ENCODE measurements at regions not wholly inside any gene's neighbourhood (a gene's known extent, or its start where the extent isn't known, plus 50 kb on each side); places are given as distances from the start of the nearest gene placed in this dataset.

DNA sequence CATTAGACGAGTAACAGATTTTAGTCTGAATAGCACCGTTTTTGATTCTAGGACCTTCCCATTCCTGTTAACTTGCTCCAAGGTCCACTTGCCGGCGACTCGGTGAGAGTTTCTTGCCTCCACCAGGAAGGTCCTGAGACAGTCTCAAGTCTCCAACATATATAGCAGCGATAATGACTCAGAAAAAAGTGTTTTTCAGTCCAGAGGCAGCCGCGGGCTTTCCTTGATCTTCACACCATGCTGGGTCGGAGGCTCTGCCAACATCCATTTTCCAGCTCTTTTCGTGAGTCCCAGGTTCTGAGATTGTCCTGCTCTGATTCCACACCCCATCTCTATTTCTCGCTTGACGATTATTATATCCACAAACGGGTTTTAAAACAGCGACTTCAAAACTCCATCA lies 170.5 kb downstream of the GPX5 start:
- Histone ChIP-seq H3K4me2 (ENCODE audit: insufficient read depth, low read length) (peak overlapping the region; percentile 68), H3K27me3 (ENCODE audit: insufficient read depth, low read length) (peaks cover 18% of the 10 kb centered on the region), H3K79me2 (ENCODE audit: insufficient read depth, low read length) (no peaks in the 10 kb centered on the region), H3K36me3 (ENCODE audit: insufficient read depth, low read length) (no peaks in the 10 kb centered on the region), H3K4me3 (ENCODE audit: insufficient read depth, low read length) (peak overlapping the region; percentile 62), H4K20me1 (ENCODE audit: insufficient read depth, low read length) (no peaks in the 10 kb centered on the region), H3K9me3 (ENCODE audit: low read depth, low read length) (no peaks in the 10 kb centered on the region), H3K4me1 (ENCODE audit: insufficient read depth, low read length) (no peaks in the 10 kb centered on the region), H2AFZ (ENCODE audit: low read length) (peak overlapping the region; percentile 10), H3K27ac (ENCODE audit: low read depth, low read length) (no peak overlapping the region)
- DNase-seq (ENCODE audit: insufficient read length, low spot score, missing footprints), result no peak
- TF ChIP-seq, protein P1, sequence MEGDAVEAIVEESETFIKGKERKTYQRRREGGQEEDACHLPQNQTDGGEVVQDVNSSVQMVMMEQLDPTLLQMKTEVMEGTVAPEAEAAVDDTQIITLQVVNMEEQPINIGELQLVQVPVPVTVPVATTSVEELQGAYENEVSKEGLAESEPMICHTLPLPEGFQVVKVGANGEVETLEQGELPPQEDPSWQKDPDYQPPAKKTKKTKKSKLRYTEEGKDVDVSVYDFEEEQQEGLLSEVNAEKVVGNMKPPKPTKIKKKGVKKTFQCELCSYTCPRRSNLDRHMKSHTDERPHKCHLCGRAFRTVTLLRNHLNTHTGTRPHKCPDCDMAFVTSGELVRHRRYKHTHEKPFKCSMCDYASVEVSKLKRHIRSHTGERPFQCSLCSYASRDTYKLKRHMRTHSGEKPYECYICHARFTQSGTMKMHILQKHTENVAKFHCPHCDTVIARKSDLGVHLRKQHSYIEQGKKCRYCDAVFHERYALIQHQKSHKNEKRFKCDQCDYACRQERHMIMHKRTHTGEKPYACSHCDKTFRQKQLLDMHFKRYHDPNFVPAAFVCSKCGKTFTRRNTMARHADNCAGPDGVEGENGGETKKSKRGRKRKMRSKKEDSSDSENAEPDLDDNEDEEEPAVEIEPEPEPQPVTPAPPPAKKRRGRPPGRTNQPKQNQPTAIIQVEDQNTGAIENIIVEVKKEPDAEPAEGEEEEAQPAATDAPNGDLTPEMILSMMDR (IDR thresholded peaks at IDR 0.05; ENCODE audit: extremely low read depth, low read depth, low read length), result no peak

DNA sequence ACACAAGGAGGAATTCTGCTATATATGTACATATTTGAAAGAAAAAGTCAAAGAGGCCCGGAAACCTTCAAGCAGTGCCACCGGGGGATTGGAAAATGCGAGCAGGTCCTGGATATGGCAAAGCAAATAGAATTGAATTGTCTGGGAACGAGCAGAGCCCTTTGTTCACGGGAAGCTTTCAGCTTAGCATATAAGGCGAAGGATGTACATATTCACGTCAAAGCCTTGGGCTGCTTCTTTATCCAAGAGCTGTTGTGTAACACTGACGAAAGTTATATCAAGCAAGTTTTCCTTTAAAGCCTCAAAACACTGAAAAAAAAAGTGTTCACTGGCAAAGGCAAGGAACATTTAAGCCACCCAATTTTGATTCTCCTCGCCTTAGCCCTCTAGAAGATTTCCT lies 171.0 kb downstream of the GPX5 start:
- H3K4me3 ChIP-seq (ENCODE audit: insufficient read depth, low read length), result peak overlapping the region; percentile 62
- DNase-seq (ENCODE audit: insufficient read length, low spot score, missing footprints), result no peak
- H3K4me2 ChIP-seq (ENCODE audit: insufficient read depth, low read length), result peak overlapping the region; percentile 68
- no peaks in the 10 kb centered on the region for H4K20me1 ChIP-seq (ENCODE audit: insufficient read depth, low read length)
- no peaks in the 10 kb centered on the region for H3K9me3 ChIP-seq (ENCODE audit: low read depth, low read length)
- no peaks in the 10 kb centered on the region for H3K79me2 ChIP-seq (ENCODE audit: insufficient read depth, low read length)
- H3K27me3 ChIP-seq (ENCODE audit: insufficient read depth, low read length), result peaks cover 18% of the 10 kb centered on the region
- H3K4me1 ChIP-seq (ENCODE audit: insufficient read depth, low read length), result no peaks in the 10 kb centered on the region
- H3K27ac ChIP-seq (ENCODE audit: low read depth, low read length), result no peak overlapping the region
- TF ChIP-seq, protein P1 (IDR thresholded peaks at IDR 0.05; ENCODE audit: extremely low read depth, low read depth, low read length), result no peak
- no peaks in the 10 kb centered on the region for H3K36me3 ChIP-seq (ENCODE audit: insufficient read depth, low read length)
- no peak overlapping the region for H2AFZ ChIP-seq (ENCODE audit: low read length)

DNA sequence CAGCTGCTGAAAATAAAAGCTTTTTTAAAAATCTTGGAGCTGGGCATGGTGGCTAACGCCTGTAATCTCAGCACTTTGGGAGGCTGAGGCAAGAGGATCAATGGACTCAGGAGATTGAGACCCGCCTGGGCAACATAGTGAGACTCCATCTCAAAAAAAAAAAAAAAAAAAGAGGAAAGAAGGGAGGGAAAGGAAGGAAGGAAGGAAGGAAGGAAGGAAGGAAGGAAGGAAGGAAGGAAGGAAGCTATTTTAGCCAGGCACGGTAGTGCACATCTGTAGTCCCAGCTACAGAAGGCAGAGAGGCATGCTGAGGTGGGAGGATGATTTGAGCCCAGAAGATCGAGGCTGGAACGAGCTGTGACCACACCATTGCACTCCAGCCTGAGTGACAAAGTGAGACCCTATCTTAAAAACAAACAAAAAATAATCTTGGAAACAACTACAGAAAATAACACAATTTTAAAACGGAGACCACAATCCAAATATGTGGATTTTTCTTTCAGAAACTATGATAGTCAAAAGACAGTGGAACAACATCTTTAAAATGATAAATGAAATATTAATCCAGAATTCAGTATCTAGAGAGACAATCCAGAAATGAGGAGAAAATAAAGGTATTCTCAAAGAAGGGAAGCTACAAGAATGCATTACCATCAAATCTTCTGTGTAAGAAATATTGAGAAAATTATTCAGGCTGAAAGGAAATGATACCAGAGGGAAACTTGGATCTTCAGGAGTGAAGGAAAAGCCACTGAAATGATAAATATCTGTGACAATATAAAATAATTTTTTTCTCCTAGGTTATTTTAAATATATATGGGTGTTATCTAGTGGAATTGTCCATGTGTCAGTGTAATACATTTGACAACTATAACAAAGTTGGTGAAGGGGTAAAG lies 182.0 kb downstream of the GPX5 start:
- Histone ChIP-seq H3K4me2 (ENCODE audit: insufficient read depth, low read length) (no peak overlapping the region), H3K27me3 (ENCODE audit: insufficient read depth, low read length) (no peaks in the 10 kb centered on the region), H2AFZ (ENCODE audit: low read length) (no peak overlapping the region), H3K4me3 (ENCODE audit: insufficient read depth, low read length) (no peak overlapping the region), H3K27ac (ENCODE audit: low read depth, low read length) (no peak overlapping the region), H3K79me2 (ENCODE audit: insufficient read depth, low read length) (no peaks in the 10 kb centered on the region), H3K36me3 (ENCODE audit: insufficient read depth, low read length) (no peaks in the 10 kb centered on the region), H3K4me1 (ENCODE audit: insufficient read depth, low read length) (peaks cover 8% of the 10 kb centered on the region), H3K9me3 (ENCODE audit: low read depth, low read length) (no peaks in the 10 kb centered on the region), H4K20me1 (ENCODE audit: insufficient read depth, low read length) (no peaks in the 10 kb centered on the region)
- TF ChIP-seq, protein P1 (IDR thresholded peaks at IDR 0.05; ENCODE audit: extremely low read depth, low read depth, low read length), result no peak
- no peak for DNase-seq (ENCODE audit: insufficient read length, low spot score, missing footprints)

DNA sequence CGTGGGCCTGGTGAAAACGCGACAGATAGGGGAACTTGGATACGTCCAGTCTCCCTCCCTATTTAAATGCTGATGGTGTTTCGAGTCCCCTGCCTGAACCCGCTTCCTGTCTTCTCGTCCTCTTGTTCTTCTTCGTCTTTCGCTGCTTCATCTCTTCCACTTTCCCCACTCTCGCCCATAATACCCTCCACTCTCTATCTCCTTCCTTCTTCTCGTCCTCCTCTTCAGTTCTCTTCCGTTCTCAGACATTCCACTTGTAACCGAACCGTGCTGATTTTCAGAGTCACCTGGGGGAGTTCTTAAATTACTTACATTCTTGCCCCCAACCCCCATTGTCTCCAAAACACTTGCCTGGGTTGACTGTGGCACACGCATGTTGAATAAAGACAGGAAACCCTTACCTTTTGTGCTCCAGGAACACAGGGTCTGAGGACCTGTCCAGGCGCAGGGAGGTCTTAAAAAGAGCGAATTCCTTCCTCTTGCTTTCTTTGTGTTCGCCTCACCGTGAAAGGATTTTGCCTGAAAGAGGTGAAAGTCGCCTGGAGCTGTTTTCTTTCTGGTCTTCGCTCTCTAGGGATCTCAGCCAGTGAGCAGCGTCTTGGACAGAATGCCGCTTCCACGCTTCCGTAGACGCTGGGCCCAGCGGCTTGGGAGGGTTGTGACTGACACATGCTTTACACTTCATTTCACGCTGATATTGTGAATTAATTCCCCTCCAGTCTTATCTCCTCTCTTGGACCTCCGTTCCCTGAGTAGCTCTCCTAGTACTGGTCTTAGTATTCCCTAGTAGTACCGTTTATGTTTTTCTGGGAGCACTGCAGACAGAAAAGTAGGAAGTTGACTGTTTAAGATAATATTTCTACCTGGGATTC lies 184.0 kb downstream of the GPX5 start:
- peak overlapping the region; percentile 85 for H3K4me2 ChIP-seq (ENCODE audit: insufficient read depth, low read length)
- no peaks in the 10 kb centered on the region for H3K27me3 ChIP-seq (ENCODE audit: insufficient read depth, low read length)
- H3K79me2 ChIP-seq (ENCODE audit: insufficient read depth, low read length), result no peaks in the 10 kb centered on the region
- H3K4me3 ChIP-seq (ENCODE audit: insufficient read depth, low read length), result peak overlapping the region; percentile 62
- H3K4me1 ChIP-seq (ENCODE audit: insufficient read depth, low read length), result peaks cover 8% of the 10 kb centered on the region
- no peaks in the 10 kb centered on the region for H4K20me1 ChIP-seq (ENCODE audit: insufficient read depth, low read length)
- no peaks in the 10 kb centered on the region for H3K36me3 ChIP-seq (ENCODE audit: insufficient read depth, low read length)
- TF ChIP-seq, protein P1 (IDR thresholded peaks at IDR 0.05; ENCODE audit: extremely low read depth, low read depth, low read length), result no peak
- no peak overlapping the region for H3K27ac ChIP-seq (ENCODE audit: low read depth, low read length)
- no peak for DNase-seq (ENCODE audit: insufficient read length, low spot score, missing footprints)
- no peaks in the 10 kb centered on the region for H3K9me3 ChIP-seq (ENCODE audit: low read depth, low read length)
- peak overlapping the region; percentile 86 for H2AFZ ChIP-seq (ENCODE audit: low read length)
